DMS79 (cell line): ENCODE measurements at regions not wholly inside any gene's neighbourhood (a gene's known extent, or its start where the extent isn't known, plus 50 kb on each side); places are given as distances from the start of the nearest gene placed in this dataset.

Source experiments
- DNase-seq: peaks from one replicate; lab custom pipeline; 2025; lab: John Stamatoyannopoulos, UW

DNA sequence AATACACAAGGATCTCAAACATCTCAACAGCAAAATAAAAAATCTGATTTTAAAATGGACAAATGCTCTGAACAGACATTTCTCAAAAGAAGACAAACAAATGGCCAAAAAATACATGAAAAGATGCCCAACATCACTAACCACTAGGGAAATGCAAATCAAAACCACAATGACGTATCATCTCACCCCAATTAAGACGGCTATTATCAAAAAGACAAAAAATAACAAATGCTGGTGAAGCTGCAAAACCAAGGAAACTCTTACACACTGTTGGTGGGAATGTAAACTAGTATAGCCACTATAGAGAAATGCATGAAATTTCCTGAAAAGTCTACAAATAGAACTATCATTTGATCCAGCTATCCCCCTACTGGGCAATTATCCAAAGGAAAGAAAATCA, 145.0 kb downstream of the BTG1 start:
- DNase-seq, result no peak

DNA sequence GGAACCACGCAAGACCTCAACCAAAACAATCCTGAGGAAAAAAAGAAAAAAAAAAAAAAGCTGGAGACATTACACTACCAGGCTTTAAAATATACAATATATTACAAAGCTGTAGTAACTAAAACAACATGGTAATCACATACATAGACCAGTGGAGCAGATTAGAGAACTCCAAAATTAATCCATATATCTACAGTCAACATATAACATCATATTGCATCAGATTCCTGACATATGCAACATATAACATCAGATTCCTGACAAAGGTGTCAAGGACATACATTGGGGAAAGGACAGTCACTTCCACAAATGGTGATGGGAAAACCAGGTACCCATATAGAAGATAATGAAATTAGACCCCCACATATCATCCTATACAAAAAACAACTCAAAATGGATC, 145.8 kb downstream of the BTG1 start:
- DNase-seq, result no peak

DNA sequence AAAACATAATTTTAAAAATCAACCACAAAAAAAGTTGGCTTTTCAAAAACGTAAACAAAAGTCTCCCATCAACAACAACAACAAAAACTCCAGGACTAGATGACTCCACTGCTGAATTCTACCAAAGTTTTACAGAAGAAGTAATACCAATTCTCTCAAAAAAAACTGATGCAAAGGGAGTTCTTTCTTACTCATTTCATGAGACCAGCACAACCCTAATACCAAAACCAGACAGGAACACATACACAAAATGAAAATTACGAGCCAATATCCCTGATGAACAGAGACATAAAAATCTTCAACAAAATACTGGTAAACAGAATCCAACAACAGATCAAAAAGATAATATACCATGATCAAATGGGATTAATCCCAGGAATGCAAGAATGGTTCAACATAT, 147.3 kb downstream of the BTG1 start:
- DNase-seq, result no peak

DNA sequence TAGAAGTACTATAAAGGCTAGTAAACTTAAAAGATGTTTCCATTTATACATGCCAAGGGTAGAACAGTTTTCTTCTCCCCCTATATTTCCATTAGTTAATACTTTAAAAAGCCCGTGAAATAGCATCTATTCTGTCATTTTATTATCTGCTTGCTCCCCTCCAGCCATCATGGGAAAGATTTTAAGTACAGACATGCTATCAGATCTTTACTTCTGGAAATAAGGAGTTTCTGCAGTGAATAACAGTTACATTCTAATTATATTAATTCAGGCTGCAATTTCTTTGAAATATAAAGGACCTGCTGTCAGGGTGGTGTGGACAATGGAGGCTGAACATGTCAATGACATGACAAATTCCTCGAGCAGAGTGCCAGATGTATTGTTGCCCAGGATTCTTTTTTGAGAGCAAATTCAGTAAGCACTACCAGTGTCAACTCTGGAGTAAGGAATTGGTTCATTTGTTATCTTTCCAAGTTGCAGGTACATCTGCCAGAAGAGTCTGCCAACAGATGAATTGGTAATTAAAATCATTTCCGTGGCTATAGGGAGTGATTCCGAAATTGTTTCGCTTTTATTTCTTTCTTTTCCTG, 151.3 kb downstream of the BTG1 start:
- DNase-seq, result no peak

DNA sequence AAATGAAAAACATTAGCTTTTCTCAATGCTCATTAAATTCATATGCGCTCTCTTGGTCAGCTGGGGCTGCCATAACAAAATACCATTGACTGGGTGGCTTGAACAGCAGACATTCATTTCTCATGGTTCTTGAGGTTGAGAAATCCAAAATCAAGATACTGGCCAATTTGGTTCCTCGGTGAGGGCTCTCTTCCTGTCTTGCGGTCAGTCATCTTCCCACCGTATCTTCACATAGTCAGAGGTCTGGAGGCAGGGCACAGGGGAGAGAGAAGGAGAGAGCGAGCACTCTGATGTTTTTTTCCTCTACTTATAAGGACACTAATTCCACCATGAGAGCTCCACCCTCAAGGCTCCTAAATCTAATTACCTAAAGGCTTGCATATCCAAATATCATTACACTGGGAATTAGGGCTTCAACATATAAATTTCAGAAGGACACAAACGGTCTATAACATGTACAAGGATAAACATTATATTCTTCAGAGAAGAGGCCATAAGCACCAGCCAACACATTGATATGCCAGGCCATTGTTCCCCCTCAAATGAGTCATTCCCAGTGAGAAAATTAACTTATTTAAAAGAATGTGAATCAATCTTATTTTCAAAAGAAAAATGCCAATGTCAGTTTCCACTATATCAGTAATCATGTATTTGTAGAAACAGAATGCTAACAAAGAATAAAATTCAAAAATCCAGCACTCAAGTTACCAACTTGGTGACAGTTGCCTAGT, 152.2 kb downstream of the BTG1 start:
- no peak for DNase-seq

DNA sequence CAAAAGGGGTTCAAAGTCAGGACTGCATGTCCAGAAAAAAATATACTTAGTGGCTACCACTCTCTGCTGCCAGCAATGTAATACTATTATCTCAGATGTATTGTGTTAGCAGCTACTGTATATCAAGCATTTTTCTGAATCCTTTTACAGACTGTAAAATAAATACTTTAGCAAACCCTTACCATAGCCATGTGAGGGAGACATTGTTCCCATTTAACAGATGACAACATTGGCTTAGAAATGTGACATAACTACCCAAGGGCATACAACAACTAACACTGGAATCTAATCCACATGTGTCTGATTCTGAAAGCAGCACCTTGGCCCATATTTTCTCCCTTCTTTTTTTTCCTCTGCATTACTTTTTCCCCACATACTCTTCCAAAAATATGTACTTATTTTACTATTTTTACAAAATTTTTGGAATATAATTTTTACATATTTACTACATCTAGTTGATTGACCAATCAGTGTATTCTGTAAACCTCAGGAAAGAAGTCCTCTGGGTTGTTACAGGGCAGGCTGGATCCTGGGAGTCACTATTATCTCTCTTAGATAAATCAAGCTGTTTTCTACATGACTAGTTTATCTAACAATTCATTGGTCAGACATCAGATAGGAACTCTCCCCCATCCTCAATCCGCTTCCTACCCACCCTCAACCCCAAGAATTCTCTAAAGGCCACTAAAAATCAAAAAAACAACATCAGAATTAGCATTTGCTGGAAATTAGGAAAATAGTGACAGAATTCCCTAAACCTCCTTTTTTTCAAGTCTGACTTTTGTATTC, 154.1 kb downstream of the BTG1 start:
- DNase-seq, result no peak

DNA sequence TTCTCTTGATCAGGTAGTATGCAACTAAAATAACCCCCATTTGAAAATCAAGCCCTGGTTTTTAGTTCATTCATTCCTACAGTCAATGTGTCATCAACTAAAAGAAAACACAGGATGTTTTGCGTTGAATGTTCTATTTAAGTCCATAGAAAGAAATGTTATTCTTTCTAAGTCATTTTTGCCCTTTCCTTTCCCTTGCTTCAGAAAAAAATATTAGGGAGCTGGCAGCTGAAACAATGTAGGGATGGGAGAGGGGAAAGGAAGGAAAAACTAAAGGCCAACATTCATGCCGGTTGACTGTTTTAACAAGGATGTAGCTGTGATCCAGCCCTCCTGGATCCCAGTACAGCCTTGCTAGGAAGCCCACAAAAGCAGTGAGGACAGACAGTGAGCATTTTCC, 155.1 kb downstream of the BTG1 start:
- DNase-seq, result no peak

DNA sequence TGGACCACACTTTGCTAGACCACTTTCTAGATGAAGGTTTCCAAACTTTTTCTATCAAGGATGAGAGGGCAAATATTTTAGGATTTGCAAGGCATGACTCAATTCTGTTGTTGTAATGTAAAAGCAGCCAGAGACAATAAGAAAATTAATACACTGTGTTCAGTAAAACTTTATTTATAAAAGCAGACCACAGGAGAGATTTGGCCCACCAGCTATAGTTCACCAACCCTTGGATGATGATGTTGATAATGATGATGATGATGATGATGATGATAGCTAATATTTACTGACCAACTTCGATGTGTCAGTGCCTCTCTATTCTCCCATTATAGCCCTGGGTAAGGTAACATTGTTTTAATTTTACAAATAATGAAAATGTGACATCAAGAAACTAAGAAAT, 156.5 kb downstream of the BTG1 start:
- DNase-seq, result no peak

DNA sequence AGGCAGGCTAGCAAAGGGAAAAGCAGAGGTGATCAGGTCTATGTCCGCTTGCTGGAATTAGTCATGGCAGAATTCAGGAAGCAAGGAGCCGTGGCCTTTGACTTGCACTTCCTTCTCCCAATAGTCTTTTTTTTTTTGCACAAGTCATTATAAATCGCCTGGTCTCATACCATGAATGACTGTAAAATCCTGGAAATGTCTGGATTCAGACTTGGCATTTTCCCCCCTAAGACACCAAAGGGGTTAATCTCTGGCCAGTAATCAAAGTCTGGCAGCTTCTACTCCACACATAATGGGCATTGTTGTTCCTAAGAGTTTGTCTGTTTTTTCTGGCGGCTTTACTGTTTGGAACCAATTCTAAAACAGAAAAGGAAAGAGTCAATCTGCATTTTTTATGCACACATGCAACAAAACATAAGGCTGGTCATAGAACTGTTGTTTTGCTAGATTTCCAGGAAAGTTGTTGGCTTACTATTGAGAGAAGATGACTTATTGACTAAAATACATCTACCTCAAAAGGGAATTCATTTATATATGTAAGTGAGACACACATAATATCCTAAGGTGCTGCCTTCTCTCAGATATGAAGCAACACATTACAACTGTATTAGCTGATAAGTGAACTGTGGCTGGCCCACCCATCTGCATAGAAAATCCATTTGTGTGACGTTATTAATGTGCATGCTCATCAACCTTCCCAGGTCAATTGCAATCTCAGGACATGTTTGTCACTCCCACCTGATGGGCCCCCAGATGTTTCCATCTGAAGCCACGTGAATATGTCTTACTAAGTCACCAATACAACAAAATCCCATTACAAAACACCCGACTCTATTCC, 157.3 kb downstream of the BTG1 start:
- DNase-seq, result no peak

DNA sequence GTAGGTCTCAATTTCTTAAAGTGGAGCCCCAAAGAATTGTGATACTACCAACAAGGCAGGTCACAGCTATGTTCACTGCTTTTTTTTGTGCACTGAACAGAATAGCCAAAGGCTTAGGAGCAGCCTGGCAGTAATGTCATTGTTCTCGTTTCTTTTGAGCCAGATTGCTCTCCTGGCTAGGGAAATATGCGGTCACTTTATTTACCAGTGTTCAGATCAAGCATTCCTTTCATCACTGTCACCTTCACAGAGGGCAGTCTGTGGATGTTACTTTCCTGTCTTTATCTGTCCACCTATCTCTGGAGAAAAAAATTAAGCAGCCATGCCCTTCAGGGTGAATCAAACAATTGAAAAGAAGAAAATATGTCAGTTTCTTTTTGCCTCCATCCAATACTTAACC, 159.6 kb downstream of the BTG1 start:
- no peak for DNase-seq

DNA sequence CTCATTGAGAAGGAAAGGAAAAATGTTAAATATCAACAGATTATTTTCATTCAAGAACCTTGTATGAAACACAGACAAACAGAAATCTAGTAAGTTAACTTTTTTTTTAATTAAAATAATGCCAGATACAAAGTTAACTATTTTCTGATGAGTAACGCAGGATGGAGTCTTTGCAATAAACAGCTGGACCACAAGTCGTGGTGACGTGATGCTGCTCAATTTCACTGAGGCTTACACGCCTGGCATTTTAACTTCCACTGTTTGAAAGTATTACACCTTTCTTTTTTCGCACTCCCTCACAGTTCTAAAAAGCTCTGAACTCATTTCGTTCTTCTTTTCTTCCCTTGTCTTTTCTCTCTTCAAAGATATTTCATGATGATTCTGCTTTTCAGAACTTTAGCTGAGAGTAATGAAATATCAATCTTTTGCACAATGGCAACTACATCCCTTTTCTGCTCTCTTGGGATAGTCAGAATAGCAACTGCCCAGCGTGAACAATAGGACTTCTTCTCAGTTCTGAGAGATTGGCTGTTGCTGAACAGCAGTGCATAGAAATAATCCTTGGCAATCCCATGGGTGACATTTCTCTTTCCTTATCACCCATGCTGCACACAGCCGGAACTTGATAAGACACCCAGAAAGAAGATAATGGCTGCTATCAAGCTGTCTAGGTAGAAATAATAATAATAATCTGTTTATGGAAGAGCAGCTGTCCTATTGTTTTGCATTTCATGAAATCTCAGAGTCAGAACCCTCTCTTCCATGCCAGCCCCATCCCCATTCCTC, 160.5 kb downstream of the BTG1 start:
- no peak for DNase-seq

DNA sequence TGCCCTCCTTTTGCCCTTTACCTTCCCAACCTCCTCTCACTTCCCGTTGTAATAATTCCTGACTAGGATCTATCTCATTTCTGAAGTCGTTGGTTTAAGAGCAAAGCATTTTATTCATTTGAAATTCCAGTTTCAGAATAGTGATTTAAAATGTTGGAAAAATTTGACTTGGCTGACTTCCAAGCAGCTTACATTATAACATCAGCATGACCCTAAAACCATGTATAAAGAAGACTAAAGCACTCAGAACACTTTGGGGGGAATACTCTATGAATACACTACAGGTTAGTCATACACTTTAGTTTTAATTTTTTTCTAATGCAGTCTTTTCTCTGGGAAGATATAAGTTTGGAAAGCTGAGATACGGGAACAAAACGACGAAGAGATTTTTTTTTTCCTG, 161.1 kb downstream of the BTG1 start:
- DNase-seq, result no peak

DNA sequence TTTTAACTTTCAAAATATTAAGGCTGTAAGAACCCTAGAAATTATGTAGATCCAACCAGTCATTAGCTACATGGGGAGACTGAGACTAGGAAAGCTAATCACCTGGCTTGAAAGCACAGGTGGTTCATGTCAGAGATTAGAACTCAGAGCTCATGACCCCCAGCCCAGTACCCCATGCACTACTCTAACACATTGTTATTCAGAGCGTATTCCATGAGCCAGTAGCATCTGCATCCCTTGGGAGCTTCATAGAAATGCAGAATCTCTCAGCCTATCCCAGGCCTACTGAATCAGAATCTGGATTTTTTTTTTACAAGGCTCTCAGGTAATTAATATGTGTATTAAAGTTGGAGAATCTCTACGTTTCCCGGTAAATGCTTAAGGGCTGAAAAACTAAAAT, 161.7 kb downstream of the BTG1 start:
- no peak for DNase-seq

DNA sequence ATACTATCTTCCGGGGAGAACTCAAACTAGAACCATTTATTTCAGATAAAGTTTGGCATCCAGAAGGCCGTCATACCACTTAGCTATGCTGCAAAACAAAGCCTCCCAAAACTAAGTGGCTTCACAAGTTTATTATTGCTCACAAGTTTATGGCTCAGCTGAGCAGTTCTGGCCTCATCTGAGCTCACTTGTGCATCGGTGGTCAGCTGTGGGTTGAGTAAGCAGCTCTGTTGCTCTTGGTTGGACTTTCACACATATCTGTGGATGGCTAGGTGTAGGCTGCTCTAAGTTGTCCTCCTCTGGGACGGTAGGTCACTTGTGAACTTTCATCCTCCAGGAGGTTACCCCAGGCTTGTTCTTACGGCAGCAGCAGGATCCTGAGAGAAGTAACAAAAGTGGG, 162.7 kb downstream of the BTG1 start:
- DNase-seq, result no peak

DNA sequence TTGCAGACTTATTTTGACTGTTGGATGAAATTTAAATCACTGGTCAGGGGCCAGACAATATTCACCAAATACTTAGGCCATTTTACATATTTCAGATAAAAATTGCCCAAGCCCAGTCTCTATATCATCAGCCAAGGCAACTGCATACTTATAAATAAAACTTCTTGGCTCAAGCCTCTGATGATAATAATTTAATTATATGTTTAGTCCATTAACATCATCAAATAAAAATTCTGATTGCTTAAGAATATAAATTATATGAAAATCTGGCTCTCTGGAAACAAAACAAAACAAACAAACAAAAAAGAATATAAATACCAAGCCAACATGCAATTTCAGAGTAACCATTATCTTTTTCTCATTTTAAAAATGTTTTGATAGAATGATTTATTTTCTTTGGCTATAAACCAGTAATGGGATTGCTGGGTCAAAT, 165.2 kb downstream of the BTG1 start:
- no peak for DNase-seq

DNA sequence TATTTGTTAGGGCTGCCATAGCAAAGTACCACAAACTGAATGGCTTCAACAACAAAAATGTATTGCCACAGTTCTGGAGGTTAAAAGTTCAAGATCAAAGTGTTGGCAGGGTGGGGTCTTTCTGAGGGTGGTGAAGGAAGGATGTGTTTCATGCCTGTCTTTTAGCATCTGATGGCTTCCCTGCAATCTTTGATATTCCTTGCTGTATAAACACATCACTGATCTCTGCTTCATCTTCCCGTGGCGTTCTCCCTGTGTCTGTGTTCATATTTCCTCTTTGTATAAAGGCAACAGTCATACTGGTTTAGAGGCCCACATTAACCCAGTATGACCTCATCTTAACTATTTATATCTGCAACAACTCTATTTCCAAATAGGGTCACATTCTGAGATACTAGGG, 167.5 kb downstream of the BTG1 start:
- DNase-seq, result no peak

DNA sequence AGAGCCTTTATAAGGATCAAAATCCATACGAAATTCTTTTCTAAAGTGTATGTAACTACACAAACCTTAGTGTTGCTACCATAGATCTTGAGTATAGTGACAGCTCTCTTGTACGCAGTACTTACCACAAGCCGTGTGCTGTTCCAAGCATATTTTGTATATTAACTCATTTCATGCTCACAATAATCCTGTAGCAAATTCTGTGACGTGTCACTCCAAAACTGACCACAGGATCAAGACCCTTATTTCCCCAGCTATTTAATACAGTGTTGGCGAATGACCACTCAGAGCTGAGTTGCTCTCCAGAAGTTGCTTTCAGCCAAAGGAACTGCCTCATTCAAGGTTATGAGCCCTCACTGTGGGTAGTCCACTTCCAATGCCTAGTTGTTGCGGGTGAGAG, 169.8 kb downstream of the BTG1 start:
- no peak for DNase-seq

DNA sequence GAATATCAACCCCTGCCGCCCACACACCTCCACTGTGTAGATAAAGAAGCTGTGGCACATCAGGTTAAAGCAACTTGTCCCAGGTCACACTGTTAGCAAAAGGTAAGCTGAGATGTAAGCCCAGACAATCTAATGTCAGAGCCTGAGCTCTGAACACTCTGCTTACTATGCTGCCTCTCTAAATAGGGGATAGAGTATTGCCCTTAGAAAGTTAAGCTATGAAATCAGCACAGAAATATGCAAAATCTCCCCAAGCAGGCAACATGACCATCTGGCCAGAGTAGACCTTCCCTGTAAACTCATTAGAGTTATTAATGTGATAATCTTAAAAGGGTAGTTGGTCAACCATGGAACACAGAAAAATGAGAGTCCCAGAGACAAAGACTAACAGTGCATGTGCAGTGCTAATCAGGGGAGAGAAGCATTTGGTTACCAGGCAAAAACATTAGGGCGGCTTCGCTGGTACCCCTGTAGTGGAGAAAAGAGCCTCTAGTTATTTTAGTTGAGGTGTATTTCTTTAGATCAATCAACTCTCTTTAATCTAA, 171.0 kb downstream of the BTG1 start:
- DNase-seq, result no peak

DNA sequence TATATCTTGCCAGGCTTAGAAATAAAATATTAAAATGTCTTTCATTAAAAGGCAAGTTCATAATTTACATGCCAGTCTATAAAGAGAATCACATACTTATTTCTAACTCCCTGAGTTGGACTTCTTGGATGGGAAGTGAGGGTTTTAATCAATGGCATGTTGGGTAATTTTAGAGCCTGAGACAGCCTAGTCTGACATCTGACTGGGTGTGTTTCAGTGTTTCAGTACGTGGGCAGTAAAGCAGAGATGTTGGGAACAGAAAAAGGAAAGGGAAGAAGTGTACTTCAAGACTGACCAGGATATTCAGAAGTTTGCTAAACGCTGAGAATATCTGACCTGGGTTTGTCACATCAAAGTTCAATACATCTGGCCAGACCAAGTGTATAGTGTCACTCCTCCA, 171.8 kb downstream of the BTG1 start:
- DNase-seq, result no peak

DNA sequence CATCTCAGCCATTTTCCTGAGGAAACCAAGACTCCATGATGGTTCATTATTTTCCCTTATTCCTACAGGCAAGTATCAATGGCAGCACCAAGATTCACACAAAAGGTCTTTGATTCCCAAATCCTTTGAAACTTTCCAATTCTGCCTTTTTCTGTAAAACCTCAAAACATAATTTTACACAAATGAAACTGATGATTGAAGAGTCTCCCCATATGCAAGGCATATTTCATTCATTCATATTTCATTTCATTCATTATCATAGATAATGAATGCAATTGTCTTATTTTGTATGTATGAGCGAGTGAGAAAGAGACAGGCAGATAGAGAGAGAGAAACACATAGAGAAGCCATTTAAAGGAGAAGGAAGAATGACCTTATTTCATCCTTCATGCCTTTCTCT, 172.8 kb downstream of the BTG1 start:
- DNase-seq, result no peak

DNA sequence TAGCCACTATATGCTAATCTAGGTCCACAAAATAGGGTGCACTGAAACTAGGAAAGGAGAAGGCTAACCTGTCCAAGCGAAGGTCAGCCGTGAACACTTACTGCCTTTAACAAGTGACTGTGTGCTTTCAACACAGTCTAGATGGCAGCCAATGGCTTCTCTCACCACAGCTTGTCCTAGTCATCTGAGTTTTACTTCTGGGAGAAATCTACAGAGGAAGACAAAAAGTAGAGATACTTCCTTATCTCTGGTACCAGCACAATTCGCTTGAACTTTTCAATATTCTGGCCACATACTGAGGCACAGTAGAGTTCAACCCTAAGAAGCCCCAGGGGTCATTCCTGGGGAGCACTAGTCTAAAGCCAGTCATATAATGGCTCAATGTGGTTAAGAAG, 176.9 kb downstream of the BTG1 start:
- DNase-seq, result no peak
